Aorta (tissue), 5 donors: ENCODE measurements at regions not wholly inside any gene's neighbourhood (a gene's known extent, or its start where the extent isn't known, plus 50 kb on each side); places are given as distances from the start of the nearest gene placed in this dataset.
A peak's percentile ranks its signal among the peaks of the same experiment; 100 is the strongest.
"Not testable (repeated sequence)": the region's sequence is repeated elsewhere in the genome, so short reads cannot be mapped to it uniquely, and the experiment has no call there.

ENCODE experiments used
- ATAC-seq: fragments of 200-7000 bp; cut with Tn5 transposase; one replicate; pipeline ENCODE4 v1.9.1; 2022; ENCODE audit warnings: moderate library complexity; ENCODE audit not compliant: low FRiP score
- DNase-seq, 2 donors: peaks; one replicate each; pipeline ENCODE4 v3.0.0-alpha.2; 2020
- H3K27ac ChIP-seq, 2 donors: one replicate each; pipeline ENCODE4 v1.5.1; 2013; ENCODE audit warnings: low read length in 2 of 2, mild to moderate bottlenecking in 2 of 2, moderate library complexity in 2 of 2, control low read depth in 1 of 2, inconsistent platforms in 1 of 2, low read depth in 1 of 2
- H3K27me3 ChIP-seq, 2 donors: one replicate each; pipeline ENCODE4 v1.6.1; 2013; ENCODE audit warnings: control low read depth in 1 of 2, low read length in 1 of 2, mild to moderate bottlenecking in 1 of 2, moderate library complexity in 1 of 2; ENCODE audit not compliant: insufficient read depth in 2 of 2, control insufficient read depth in 1 of 2
- H3K36me3 ChIP-seq, 2 donors: one replicate each; pipeline ENCODE4 v1.6.1; 2013; ENCODE audit warnings: control low read depth in 1 of 2, low read length in 1 of 2, mild to moderate bottlenecking in 1 of 2; ENCODE audit not compliant: insufficient read depth in 2 of 2, control insufficient read depth in 1 of 2
- H3K4me1 ChIP-seq, 2 donors: one replicate each; pipeline ENCODE4 v1.6.1; 2013; ENCODE audit warnings: low read length in 2 of 2, control low read depth in 1 of 2, mild to moderate bottlenecking in 1 of 2, moderate library complexity in 1 of 2; ENCODE audit not compliant: insufficient read depth in 2 of 2, control insufficient read depth in 1 of 2
- H3K4me3 ChIP-seq, 2 donors: one replicate each; pipeline ENCODE4 v1.5.1; 2013; ENCODE audit warnings: low read length in 2 of 2, control low read depth in 1 of 2, mild to moderate bottlenecking in 1 of 2
- H3K9me3 ChIP-seq: one replicate; pipeline ENCODE4 v1.6.1; 2013; ENCODE audit warnings: mild to moderate bottlenecking, low read length; ENCODE audit not compliant: control insufficient read depth
- WGBS, 2 donors: extraction: QIAGEN DNeasy Blood & Tissue Kit; methylation state at CpG; one replicate each; pipeline ENCODE4 v1.1.7; 2013; 5-methylcytosine and 5-hydroxymethylcytosine counted together
- intact Hi-C, 2 donors: fragments of 100-400 bp; cut with DNase I; formaldehyde crosslinking; loops; one replicate each; pipeline versions ENCODE4 v1.14.2 to v1.15.0; 2022
- donor health status: healthy with polysubstance abuse.
- donor health status: Bipolar disorder and iron deficiency.
- donor health status: DM: no; HTN: no; CAD: no.
- donor health status: DM: no; HTN: no; CAD: no.
- donor health status: DM: yes; HTN: yes; CAD: no.

- Histone ChIP-seq H3K4me3 (no peak overlapping the region), H3K9me3 (no peaks in the 10 kb centered on the region), H3K27ac (no peak overlapping the region), H3K36me3 (no peaks in the 10 kb centered on the region), H3K27me3 (no peaks in the 10 kb centered on the region), H3K4me1 (peaks cover 0 to 2% of the 10 kb centered on the region in 2 donors)
- intact Hi-C loops: no loop called here
- no peak for DNase-seq
- no peak for ATAC-seq
- 54 to 59% methylated on average over 11 of the region's 11 CpGs for WGBS, 2 donors
Measured at GRCh38 chr12:95358111-95359083, 115.6 kb upstream of the METAP2 start.

- H3K4me3 ChIP-seq: no peak overlapping the region
- H3K27me3 ChIP-seq: no peaks in the 10 kb centered on the region
- intact Hi-C loops: no loop called here
- H3K36me3 ChIP-seq: no peaks in the 10 kb centered on the region
- H3K9me3 ChIP-seq: no peaks in the 10 kb centered on the region
- no peak overlapping the region for H3K27ac ChIP-seq
- ATAC-seq (no peak), DNase-seq (no peak)
- H3K4me1 ChIP-seq: no peaks in the 10 kb centered on the region
- WGBS, 2 donors: 46 to 59% methylated on average over 2 of the region's 2 CpGs
Measured at GRCh38 chr12:95365912-95366311, 108.0 kb upstream of the METAP2 start.

- no peak for ATAC-seq
- no peak overlapping the region for H3K4me3 ChIP-seq
- H3K9me3 ChIP-seq: no peaks in the 10 kb centered on the region
- H3K27me3 ChIP-seq: no peaks in the 10 kb centered on the region
- no peak for DNase-seq
- H3K4me1 ChIP-seq: no peaks in the 10 kb centered on the region
- WGBS, 2 donors: 18 to 22% methylated on average over 2 of the region's 2 CpGs
- no peaks in the 10 kb centered on the region for H3K36me3 ChIP-seq
- no peak overlapping the region for H3K27ac ChIP-seq
- intact Hi-C loops: no loop called here
Measured at GRCh38 chr12:95368931-95369330, 105.0 kb upstream of the METAP2 start.

- no peak for ATAC-seq
- WGBS, 2 donors: 86 to 89% methylated on average over 5 of the region's 5 CpGs
- Histone ChIP-seq H3K9me3 (no peaks in the 10 kb centered on the region), H3K27ac (no peak overlapping the region), H3K4me3 (no peak overlapping the region), H3K36me3 (no peaks in the 10 kb centered on the region), H3K27me3 (no peaks in the 10 kb centered on the region), H3K4me1 (no peaks in the 10 kb centered on the region)
- no peak for DNase-seq
- intact Hi-C loops: loop anchor here in 1 of 2 donors (10.0 kb wide), 1 partner anchor 103 kb away; the partner anchor contains the start of gene METAP2
Measured at GRCh38 chr12:95371571-95371970, 102.4 kb upstream of the METAP2 start.

- WGBS, 2 donors: 84 to 95% methylated on average over 13 of the region's 23 CpGs
- H3K4me3 ChIP-seq, H3K27ac ChIP-seq, H3K36me3 ChIP-seq, H3K4me1 ChIP-seq, ATAC-seq, DNase-seq, H3K27me3 ChIP-seq, H3K9me3 ChIP-seq: not testable (repeated sequence)
- intact Hi-C loops: loop anchor here in 1 of 2 donors (10.0 kb wide), 1 partner anchor 95 kb away; the partner anchor contains the start of gene METAP2
Measured at GRCh38 chr12:95379481-95379880, 94.5 kb upstream of the METAP2 start.

GRCh38 chr12:95380334-95380733, 93.6 kb upstream of the METAP2 start:
- not testable (repeated sequence) for ATAC-seq, H3K4me1 ChIP-seq, H3K36me3 ChIP-seq, H3K27me3 ChIP-seq, H3K4me3 ChIP-seq, H3K27ac ChIP-seq, H3K9me3 ChIP-seq, DNase-seq
- 84 to 89% methylated on average over 14 of the region's 14 CpGs for WGBS, 2 donors
- intact Hi-C loops: loop anchor here in 1 of 2 donors (5.0 to 10.0 kb wide), 2 partner anchors 37 to 94 kb away; partner anchors contain the start of gene METAP2

GRCh38 chr12:95380997-95381786, 92.8 kb upstream of the METAP2 start:
- intact Hi-C loops: loop anchor here in 1 of 2 donors (5.0 to 10.0 kb wide), 2 partner anchors 36 to 94 kb away; partner anchors contain the start of gene METAP2
- H3K4me3 ChIP-seq: no peak overlapping the region
- no peak for DNase-seq
- H3K36me3 ChIP-seq: no peaks in the 10 kb centered on the region
- 22 to 27% methylated on average over 5 of the region's 5 CpGs for WGBS, 2 donors
- peak overlapping the region in 1 of 2 donors; percentile 76 for H3K27ac ChIP-seq
- H3K4me1 ChIP-seq: peaks cover 2 to 3% of the 10 kb centered on the region in 2 donors
- no peaks in the 10 kb centered on the region for H3K27me3 ChIP-seq
- H3K9me3 ChIP-seq: no peaks in the 10 kb centered on the region
- no peak for ATAC-seq

GRCh38 chr12:95383920-95384319, 90.0 kb upstream of the METAP2 start:
- H3K36me3 ChIP-seq, ATAC-seq, DNase-seq, H3K27me3 ChIP-seq, H3K4me3 ChIP-seq, H3K4me1 ChIP-seq, H3K9me3 ChIP-seq: not testable (repeated sequence)
- intact Hi-C loops: loop anchor here in 1 of 2 donors (5.0 to 10.0 kb wide), 2 partner anchors 33 to 91 kb away; partner anchors contain the start of gene METAP2
- 59 to 62% methylated on average over 8 of the region's 8 CpGs for WGBS, 2 donors
- H3K27ac ChIP-seq: peak overlapping the region in 1 of 2 donors; percentile 37
